Astrocyte (in vitro differentiated cells and primary cell): ENCODE measurements at regions not wholly inside any gene's neighbourhood (a gene's known extent, or its start where the extent isn't known, plus 50 kb on each side); places are given as distances from the start of the nearest gene placed in this dataset.

ENCODE experiments used
- DNase-seq: peaks from one replicate; pipeline ENCODE4 v3.0.0-alpha.2; 2010; ENCODE audit warnings: low read depth
- FAIRE-seq: peaks from 2 replicates; lab custom pipeline; 2011; peaks lifted over from hg19 to GRCh38; lab: Jason Lieb, UNC
- H2AFZ ChIP-seq: 2 replicates; pipeline ENCODE4 v1.6.0; 2012; ENCODE audit warnings: low read depth, low read length, inconsistent platforms
- H3K27ac ChIP-seq: 2 replicates; pipeline ENCODE4 v1.5.1; 2011; ENCODE audit warnings: low read depth, low read length, inconsistent platforms
- H3K27me3 ChIP-seq: 2 replicates; pipeline ENCODE4 v1.6.0; 2011; ENCODE audit warnings: low read length, inconsistent platforms; ENCODE audit not compliant: insufficient read depth
- H3K36me3 ChIP-seq: 2 replicates; pipeline ENCODE4 v1.5.1; 2011; ENCODE audit warnings: low read length, inconsistent platforms; ENCODE audit not compliant: insufficient read depth
- H3K4me1 ChIP-seq: 2 replicates; pipeline ENCODE4 v1.5.1; 2011; ENCODE audit warnings: low read length, inconsistent platforms; ENCODE audit not compliant: insufficient read depth
- H3K4me2 ChIP-seq: 2 replicates; pipeline ENCODE4 v1.6.0; 2012; ENCODE audit warnings: low read length, inconsistent platforms
- H3K4me3 ChIP-seq: 2 replicates; pipeline ENCODE4 v1.5.1; 2011; ENCODE audit warnings: low read depth, mild to moderate bottlenecking, low read length, inconsistent platforms; ENCODE audit not compliant: insufficient read depth
- H3K79me2 ChIP-seq: 2 replicates; pipeline ENCODE4 v1.6.0; 2012; ENCODE audit warnings: mild to moderate bottlenecking, low read length, inconsistent platforms; ENCODE audit not compliant: insufficient read depth
- H3K9ac ChIP-seq: 2 replicates; pipeline ENCODE4 v1.6.0; 2012; ENCODE audit warnings: mild to moderate bottlenecking, low read length, inconsistent platforms
- H3K9me3 ChIP-seq: 2 replicates; pipeline ENCODE4 v1.5.1; 2012; ENCODE audit warnings: low read depth, mild to moderate bottlenecking, low read length, inconsistent platforms; ENCODE audit not compliant: insufficient read depth
- H4K20me1 ChIP-seq: 2 replicates; pipeline ENCODE4 v1.6.0; 2012; ENCODE audit warnings: low read length, inconsistent platforms; ENCODE audit not compliant: insufficient read depth
- H3K27ac Mint-ChIP-seq: one replicate; pipeline ENCODE4 v1.8.0; 2021; ENCODE audit warnings: mild to moderate bottlenecking, mixed read lengths; ENCODE audit not compliant: unreplicated experiment
- H3K27me3 Mint-ChIP-seq: one replicate; pipeline ENCODE4 v1.8.0; 2021; ENCODE audit warnings: low read depth, mixed read lengths; ENCODE audit not compliant: unreplicated experiment
- H3K36me3 Mint-ChIP-seq: one replicate; pipeline ENCODE4 v1.8.0; 2021; ENCODE audit warnings: low read depth, mixed read lengths; ENCODE audit not compliant: unreplicated experiment
- H3K4me1 Mint-ChIP-seq: one replicate; pipeline ENCODE4 v1.8.0; 2021; ENCODE audit warnings: low read depth, mixed read lengths; ENCODE audit not compliant: unreplicated experiment
- H3K4me3 Mint-ChIP-seq: one replicate; pipeline ENCODE4 v1.8.0; 2021; ENCODE audit warnings: mild to moderate bottlenecking, moderate library complexity, mixed read lengths; ENCODE audit not compliant: unreplicated experiment
- H3K9me3 Mint-ChIP-seq: one replicate; pipeline ENCODE4 v1.8.0; 2021; ENCODE audit warnings: mild to moderate bottlenecking, mixed read lengths; ENCODE audit not compliant: unreplicated experiment
- EZH2 ChIP-seq: IDR thresholded peaks from 2 replicates; pipeline ENCODE4 v1.6.1; 2012; ENCODE audit warnings: mild to moderate bottlenecking, low read length, inconsistent platforms; ENCODE audit not compliant: insufficient read depth
- TF ChIP-seq, protein P1 (sequence below): IDR thresholded peaks from 2 replicates; pipeline ENCODE4 v1.5.1; 2011; ENCODE audit warnings: low read depth, mild to moderate bottlenecking, inconsistent platforms, low read length, moderate library complexity; ENCODE audit not compliant: insufficient read depth

DNA sequence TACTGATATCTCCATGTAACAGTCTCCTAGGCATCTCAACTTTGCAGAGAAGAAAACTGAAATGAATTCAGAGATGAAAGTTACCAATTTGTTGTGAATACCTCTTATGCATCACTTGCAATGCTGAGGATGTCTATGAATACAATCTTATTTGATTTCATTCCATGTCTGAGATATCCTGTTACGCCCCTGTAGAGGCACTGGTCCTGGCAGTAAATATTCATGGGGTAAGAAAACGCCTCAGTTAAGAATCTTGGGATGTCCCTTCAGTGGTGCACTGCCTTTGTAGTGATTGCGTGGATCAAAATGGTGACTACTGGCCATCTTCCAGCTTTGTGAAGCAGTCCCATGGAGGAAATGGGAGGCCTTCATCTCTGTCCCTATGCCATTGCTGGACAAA, 229.1 kb upstream of the C9orf72 start:
- Histone ChIP-seq H3K79me2 (no peaks in the 10 kb centered on the region), H3K9ac (no peak overlapping the region), H2AFZ (no peak overlapping the region), H3K4me3 (no peak overlapping the region), H3K27me3 (no peaks in the 10 kb centered on the region), H3K27ac (no peak overlapping the region), H3K4me2 (no peak overlapping the region), H3K4me1 (no peaks in the 10 kb centered on the region), H3K9me3 (no peaks in the 10 kb centered on the region), H3K36me3 (no peaks in the 10 kb centered on the region), H4K20me1 (no peaks in the 10 kb centered on the region)
- Mint-ChIP-seq H3K9me3 (no peaks in the 10 kb centered on the region), H3K36me3 (no peaks in the 10 kb centered on the region), H3K27ac (no peak overlapping the region), H3K4me3 (no peak overlapping the region), H3K4me1 (no peaks in the 10 kb centered on the region), H3K27me3 (peaks cover 4% of the 10 kb centered on the region)
- FAIRE-seq (no peak), DNase-seq (no peak)
- TF ChIP-seq, protein P1, sequence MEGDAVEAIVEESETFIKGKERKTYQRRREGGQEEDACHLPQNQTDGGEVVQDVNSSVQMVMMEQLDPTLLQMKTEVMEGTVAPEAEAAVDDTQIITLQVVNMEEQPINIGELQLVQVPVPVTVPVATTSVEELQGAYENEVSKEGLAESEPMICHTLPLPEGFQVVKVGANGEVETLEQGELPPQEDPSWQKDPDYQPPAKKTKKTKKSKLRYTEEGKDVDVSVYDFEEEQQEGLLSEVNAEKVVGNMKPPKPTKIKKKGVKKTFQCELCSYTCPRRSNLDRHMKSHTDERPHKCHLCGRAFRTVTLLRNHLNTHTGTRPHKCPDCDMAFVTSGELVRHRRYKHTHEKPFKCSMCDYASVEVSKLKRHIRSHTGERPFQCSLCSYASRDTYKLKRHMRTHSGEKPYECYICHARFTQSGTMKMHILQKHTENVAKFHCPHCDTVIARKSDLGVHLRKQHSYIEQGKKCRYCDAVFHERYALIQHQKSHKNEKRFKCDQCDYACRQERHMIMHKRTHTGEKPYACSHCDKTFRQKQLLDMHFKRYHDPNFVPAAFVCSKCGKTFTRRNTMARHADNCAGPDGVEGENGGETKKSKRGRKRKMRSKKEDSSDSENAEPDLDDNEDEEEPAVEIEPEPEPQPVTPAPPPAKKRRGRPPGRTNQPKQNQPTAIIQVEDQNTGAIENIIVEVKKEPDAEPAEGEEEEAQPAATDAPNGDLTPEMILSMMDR = no peak
- no peak for TF ChIP-seq EZH2

DNA sequence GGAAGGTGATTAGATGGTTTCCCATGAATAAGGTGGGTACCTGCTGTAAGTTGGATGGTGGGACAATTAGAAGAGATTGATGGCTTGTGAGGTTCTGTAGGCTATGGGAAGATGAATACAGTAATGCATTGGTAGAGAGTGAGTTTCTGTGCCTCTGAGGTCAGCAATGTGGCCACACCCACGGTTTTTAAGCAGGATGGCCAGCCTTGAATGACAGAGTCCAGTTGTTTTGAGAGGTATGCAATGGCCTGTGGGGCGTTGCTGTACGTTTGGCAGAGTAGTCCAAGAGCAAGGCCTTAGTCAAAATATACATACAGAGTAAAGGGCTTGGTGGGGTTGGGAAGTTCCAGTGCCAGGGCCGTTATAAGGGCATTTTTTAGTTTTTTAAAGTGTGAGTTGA, 235.6 kb upstream of the C9orf72 start:
- no peaks in the 10 kb centered on the region for H3K79me2 ChIP-seq
- Mint-ChIP-seq H3K9me3 (peaks cover 3% of the 10 kb centered on the region), H3K4me3 (no peak overlapping the region), H3K27me3 (peaks cover 4% of the 10 kb centered on the region), H3K4me1 (peaks cover 3% of the 10 kb centered on the region), H3K36me3 (no peaks in the 10 kb centered on the region), H3K27ac (no peak overlapping the region)
- DNase-seq = no peak
- no peaks in the 10 kb centered on the region for H3K4me1 ChIP-seq
- no peaks in the 10 kb centered on the region for H3K36me3 ChIP-seq
- H3K27me3 ChIP-seq = no peaks in the 10 kb centered on the region
- no peak overlapping the region for H3K9ac ChIP-seq
- H3K27ac ChIP-seq = no peak overlapping the region
- TF ChIP-seq, protein P1 = no peak
- no peak for TF ChIP-seq EZH2
- H4K20me1 ChIP-seq = no peaks in the 10 kb centered on the region
- no peaks in the 10 kb centered on the region for H3K9me3 ChIP-seq
- FAIRE-seq = no peak
- H2AFZ ChIP-seq = no peak overlapping the region
- no peak overlapping the region for H3K4me3 ChIP-seq
- no peak overlapping the region for H3K4me2 ChIP-seq

DNA sequence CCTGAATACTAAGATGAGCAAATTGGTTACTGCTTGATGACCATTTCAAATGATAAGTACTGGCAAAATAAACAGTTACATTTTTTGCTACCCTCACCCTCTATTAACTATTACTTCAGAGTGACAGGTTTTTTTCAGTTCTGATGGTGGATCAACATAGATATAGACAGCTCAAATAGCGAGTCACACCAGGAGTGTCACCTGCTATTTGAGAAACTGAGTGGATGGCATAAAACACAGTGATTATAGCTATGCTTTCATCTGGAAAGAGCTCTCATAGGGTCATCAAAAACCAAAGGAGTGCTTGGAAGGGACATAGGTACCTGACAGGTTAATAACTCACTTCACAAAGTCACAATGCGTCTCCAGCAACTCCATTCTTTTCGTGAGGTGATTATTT, 244.5 kb upstream of the C9orf72 start:
- no peaks in the 10 kb centered on the region for H3K9me3 ChIP-seq
- no peaks in the 10 kb centered on the region for H3K79me2 ChIP-seq
- no peak for TF ChIP-seq EZH2
- TF ChIP-seq, protein P1 = no peak
- no peaks in the 10 kb centered on the region for H3K27me3 Mint-ChIP-seq
- H3K36me3 Mint-ChIP-seq = no peaks in the 10 kb centered on the region
- no peaks in the 10 kb centered on the region for H3K4me1 Mint-ChIP-seq
- no peak overlapping the region for H3K9ac ChIP-seq
- no peak overlapping the region for H3K4me3 Mint-ChIP-seq
- H3K27ac ChIP-seq = no peak overlapping the region
- H3K27ac Mint-ChIP-seq = no peak overlapping the region
- no peak overlapping the region for H2AFZ ChIP-seq
- no peak for FAIRE-seq
- no peaks in the 10 kb centered on the region for H3K9me3 Mint-ChIP-seq
- DNase-seq = no peak
- H3K36me3 ChIP-seq = no peaks in the 10 kb centered on the region
- H3K27me3 ChIP-seq = no peaks in the 10 kb centered on the region
- no peaks in the 10 kb centered on the region for H4K20me1 ChIP-seq
- H3K4me3 ChIP-seq = no peak overlapping the region
- no peak overlapping the region for H3K4me2 ChIP-seq
- H3K4me1 ChIP-seq = no peaks in the 10 kb centered on the region
